Small intestine (tissue), 7 donors: ENCODE measurements at regions not wholly inside any gene's neighbourhood (a gene's known extent, or its start where the extent isn't known, plus 50 kb on each side); places are given as distances from the start of the nearest gene placed in this dataset.

Source experiments
- DNase-seq, 2 donors: peaks; one replicate each; pipeline versions ENCODE4 v3.0.0 to v3.0.0-alpha.2; 2013
- FAIRE-seq: peaks from 2 replicates; lab custom pipeline; 2012; peaks lifted over from hg19 to GRCh38; lab: Jason Lieb, UNC
- H3K27ac ChIP-seq, 3 donors: one replicate each; pipeline ENCODE4 v1.5.1; 2013; ENCODE audit warnings: low read length in 2 of 3, mild to moderate bottlenecking in 2 of 3, control low read depth in 1 of 3, inconsistent platforms in 1 of 3, low read depth in 1 of 3, moderate library complexity in 1 of 3
- H3K27me3 ChIP-seq, 3 donors: one replicate each; pipeline ENCODE4 v1.6.1; 2013; ENCODE audit warnings: low read length in 3 of 3, inconsistent platforms in 1 of 3; ENCODE audit not compliant: control insufficient read depth in 3 of 3, insufficient read depth in 3 of 3
- H3K36me3 ChIP-seq, 3 donors: one replicate each; pipeline ENCODE4 v1.6.1; 2013; ENCODE audit warnings: low read length in 3 of 3, inconsistent platforms in 1 of 3, low read depth in 1 of 3, mild to moderate bottlenecking in 1 of 3, moderate library complexity in 1 of 3; ENCODE audit not compliant: control insufficient read depth in 3 of 3, insufficient read depth in 2 of 3
- H3K4me1 ChIP-seq, 3 donors: one replicate each; pipeline ENCODE4 v1.6.1; 2013; ENCODE audit warnings: low read length in 2 of 3, inconsistent platforms in 1 of 3, low read depth in 1 of 3, mild to moderate bottlenecking in 1 of 3, moderate library complexity in 1 of 3; ENCODE audit not compliant: control insufficient read depth in 3 of 3, insufficient read depth in 2 of 3
- H3K4me3 ChIP-seq, 3 donors: one replicate each; pipeline ENCODE4 v1.5.1; 2013; ENCODE audit warnings: low read length in 3 of 3, control low read depth in 1 of 3, inconsistent platforms in 1 of 3, low read depth in 1 of 3, mild to moderate bottlenecking in 1 of 3, moderate library complexity in 1 of 3
- H3K9me3 ChIP-seq, 2 donors: one replicate each; pipeline ENCODE4 v1.6.1; 2013; ENCODE audit warnings: low read depth in 1 of 2, low read length in 1 of 2; ENCODE audit not compliant: control insufficient read depth in 2 of 2, insufficient read depth in 1 of 2
- WGBS, 3 donors: extraction: QIAGEN DNeasy Blood & Tissue Kit; methylation state at CpG; one replicate each; pipeline ENCODE4 v1.1.7; 2013; 5-methylcytosine and 5-hydroxymethylcytosine counted together
- donor health status: healthy with polysubstance abuse.
- donor health status: control.
- donor health status: control.
- donor health status: Bipolar disorder and iron deficiency.
- donor health status: healthy.

GRCh38 chr15:95826412-95827195 is 503.9 kb upstream of the NR2F2 start:
- FAIRE-seq (no peak), DNase-seq (no peak)
- Histone ChIP-seq H3K27me3 (no peaks in the 10 kb centered on the region), H3K4me3 (no peak overlapping the region), H3K36me3 (no peaks in the 10 kb centered on the region), H3K9me3 (no peaks in the 10 kb centered on the region), H3K4me1 (no peaks in the 10 kb centered on the region), H3K27ac (no peak overlapping the region)
- 72 to 83% (median 73%) methylated on average over 8 of the region's 8 CpGs for WGBS, 3 donors

GRCh38 chr15:95829062-95829461 is 501.4 kb upstream of the NR2F2 start:
- DNase-seq (no peak), FAIRE-seq (no peak)

GRCh38 chr15:95830281-95830680 is 500.2 kb upstream of the NR2F2 start:
- Histone ChIP-seq H3K27ac (no peak overlapping the region), H3K36me3 (no peaks in the 10 kb centered on the region), H3K4me3 (no peak overlapping the region), H3K4me1 (no peaks in the 10 kb centered on the region), H3K27me3 (no peaks in the 10 kb centered on the region), H3K9me3 (no peaks in the 10 kb centered on the region)
- FAIRE-seq: no peak
- DNase-seq: no peak
- WGBS, 3 donors: 70 to 75% (median 71%) methylated on average over 4 of the region's 4 CpGs

More at GRCh38 chr15:95829062-95829461, 501.4 kb upstream of the NR2F2 start:
- Histone ChIP-seq H3K36me3 (no peaks in the 10 kb centered on the region), H3K4me3 (no peak overlapping the region), H3K4me1 (no peaks in the 10 kb centered on the region), H3K9me3 (no peaks in the 10 kb centered on the region), H3K27ac (no peak overlapping the region), H3K27me3 (no peaks in the 10 kb centered on the region)
- WGBS, 3 donors: 66 to 81% (median 81%) methylated on average over 5 of the region's 5 CpGs

- no peaks in the 10 kb centered on the region for H3K9me3 ChIP-seq
- DNase-seq (no peak), FAIRE-seq (no peak)
- 54 to 66% (median 58%) methylated on average over 3 of the region's 3 CpGs for WGBS, 3 donors
- no peaks in the 10 kb centered on the region for H3K27me3 ChIP-seq
- H3K36me3 ChIP-seq: no peaks in the 10 kb centered on the region
- no peak overlapping the region for H3K4me3 ChIP-seq
- H3K4me1 ChIP-seq: no peaks in the 10 kb centered on the region
- no peak overlapping the region for H3K27ac ChIP-seq
These were observed 497.8 kb upstream of the NR2F2 start for GRCh38 chr15:95832668-95833067.

- no peaks in the 10 kb centered on the region for H3K9me3 ChIP-seq
- no peak overlapping the region for H3K27ac ChIP-seq
- FAIRE-seq: no peak
- no peaks in the 10 kb centered on the region for H3K36me3 ChIP-seq
- 78 to 89% (median 86%) methylated on average over 5 of the region's 5 CpGs for whole genome bisulfite sequencing, 3 donors
- H3K27me3 ChIP-seq: no peaks in the 10 kb centered on the region
- H3K4me3 ChIP-seq: no peak overlapping the region
- peaks cover 0 to under 1% (median 0%) of the 10 kb centered on the region in 3 donors for H3K4me1 ChIP-seq
- no peak for DNase-seq
These were observed 496.3 kb upstream of the NR2F2 start for GRCh38 chr15:95834028-95834804.

- Histone ChIP-seq H3K27ac (no peak overlapping the region), H3K9me3 (no peaks in the 10 kb centered on the region), H3K4me3 (no peak overlapping the region), H3K27me3 (no peaks in the 10 kb centered on the region), H3K36me3 (no peaks in the 10 kb centered on the region), H3K4me1 (peaks cover 0 to 9% (median 0%) of the 10 kb centered on the region in 3 donors)
- 58 to 76% (median 68%) methylated on average over 1 of the region's 1 CpG for WGBS, 3 donors
- DNase-seq (no peak), FAIRE-seq (no peak)
These were observed 494.0 kb upstream of the NR2F2 start for GRCh38 chr15:95836536-95836935.

GRCh38 chr15:95837341-95838004 is 493.0 kb upstream of the NR2F2 start:
- FAIRE-seq: no peak

GRCh38 chr15:95839367-95839782 is 491.1 kb upstream of the NR2F2 start:
- no peak for FAIRE-seq
- Histone ChIP-seq H3K27me3 (no peaks in the 10 kb centered on the region), H3K27ac (peak overlapping the region in 1 of 3 donors; percentile 75), H3K9me3 (no peaks in the 10 kb centered on the region), H3K4me3 (no peak overlapping the region), H3K4me1 (peaks cover 0 to 9% (median 0%) of the 10 kb centered on the region in 3 donors), H3K36me3 (no peaks in the 10 kb centered on the region)
- peak in 1 of 2 donors; percentile 11 for DNase-seq
- 20 to 26% (median 21%) methylated on average over 2 of the region's 2 CpGs for WGBS, 3 donors

More at GRCh38 chr15:95837341-95838004, 493.0 kb upstream of the NR2F2 start:
- Histone ChIP-seq H3K27ac (no peak overlapping the region), H3K27me3 (no peaks in the 10 kb centered on the region), H3K4me3 (no peak overlapping the region), H3K36me3 (no peaks in the 10 kb centered on the region), H3K4me1 (peaks cover 0 to 9% (median 0%) of the 10 kb centered on the region in 3 donors), H3K9me3 (no peaks in the 10 kb centered on the region)
- 88 to 95% (median 92%) methylated on average over 4 of the region's 4 CpGs for WGBS, 3 donors
- DNase-seq: no peak
